ENCODE measurements at regions not wholly inside any gene's neighbourhood (a gene's known extent, or its start where the extent isn't known, plus 50 kb on each side); places are given as distances from the start of the nearest gene placed in this dataset.

- intact Hi-C loops (cut with DNase I; ENCODE audit: low total_unique reads) = no loop called here
- no peaks in the 10 kb centered on the region for H3K27me3 ChIP-seq
Measured at GRCh38 chr4:4642496-4643000, 100.7 kb upstream of the STX18 start.

DNA sequence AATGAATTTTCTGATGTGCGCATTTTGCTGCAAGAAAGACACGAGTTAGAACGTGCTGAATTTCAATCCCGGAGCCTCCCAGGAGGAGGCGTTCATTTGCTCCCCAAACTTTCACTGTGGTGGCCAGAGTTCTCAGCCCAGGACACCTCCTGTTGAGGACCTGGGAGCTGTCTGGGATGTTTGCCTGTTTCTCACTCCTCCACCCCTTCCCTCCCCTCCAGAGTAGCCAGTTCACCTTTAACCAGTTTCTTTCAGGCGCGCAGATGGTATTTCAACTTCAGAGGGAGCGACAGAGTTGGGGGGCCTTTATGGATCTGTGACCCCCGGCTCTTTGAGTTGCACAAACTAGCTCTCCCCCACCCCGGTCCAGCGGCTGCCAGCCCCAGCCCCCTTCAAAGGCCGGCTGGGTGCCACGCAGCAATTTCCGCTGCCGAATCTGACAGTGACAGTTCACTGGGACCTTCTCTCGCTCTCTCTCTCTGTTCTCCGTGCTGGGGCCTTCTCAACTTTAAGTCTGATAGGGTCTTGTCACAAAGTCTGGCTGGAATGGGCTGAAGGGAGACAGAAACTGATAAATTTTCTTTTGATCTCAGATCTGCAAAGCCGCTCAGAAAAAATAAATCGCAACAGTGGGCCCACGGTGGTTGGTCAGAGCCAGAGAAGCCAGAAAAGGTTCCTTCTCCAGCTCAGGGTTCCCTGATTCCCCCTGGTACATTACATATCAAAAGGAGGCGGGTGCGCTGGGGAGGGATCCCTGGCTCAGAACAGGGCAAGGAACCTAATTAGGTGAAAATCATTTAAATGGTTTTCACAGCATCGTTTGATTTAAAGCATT is 100.0 kb upstream of the STX18 start:
- no peaks in the 10 kb centered on the region for H3K4me1 ChIP-seq
- intact Hi-C loops (cut with DNase I; ENCODE audit: low total_unique reads) = no loop called here
- no peak for DNase-seq
- H3K4me3 ChIP-seq = no peak overlapping the region
- no peaks in the 10 kb centered on the region for H3K27me3 ChIP-seq
- no peak overlapping the region for H3K27ac ChIP-seq
- no peaks in the 10 kb centered on the region for H3K36me3 ChIP-seq
- TF ChIP-seq CTCF (IDR thresholded peaks at IDR 0.05) = no peak
- TF ChIP-seq POLR2A (IDR thresholded peaks at IDR 0.05) = no peak
- no peaks in the 10 kb centered on the region for H3K9me3 ChIP-seq

More at GRCh38 chr4:4642496-4643000, 100.7 kb upstream of the STX18 start:
- no peaks in the 10 kb centered on the region for H3K4me1 ChIP-seq
- no peak for DNase-seq
- TF ChIP-seq POLR2A (IDR thresholded peaks at IDR 0.05) = no peak
- TF ChIP-seq CTCF (IDR thresholded peaks at IDR 0.05) = no peak
- H3K36me3 ChIP-seq = no peaks in the 10 kb centered on the region
- no peaks in the 10 kb centered on the region for H3K9me3 ChIP-seq
- no peak overlapping the region for H3K4me3 ChIP-seq
- H3K27ac ChIP-seq = no peak overlapping the region

DNA sequence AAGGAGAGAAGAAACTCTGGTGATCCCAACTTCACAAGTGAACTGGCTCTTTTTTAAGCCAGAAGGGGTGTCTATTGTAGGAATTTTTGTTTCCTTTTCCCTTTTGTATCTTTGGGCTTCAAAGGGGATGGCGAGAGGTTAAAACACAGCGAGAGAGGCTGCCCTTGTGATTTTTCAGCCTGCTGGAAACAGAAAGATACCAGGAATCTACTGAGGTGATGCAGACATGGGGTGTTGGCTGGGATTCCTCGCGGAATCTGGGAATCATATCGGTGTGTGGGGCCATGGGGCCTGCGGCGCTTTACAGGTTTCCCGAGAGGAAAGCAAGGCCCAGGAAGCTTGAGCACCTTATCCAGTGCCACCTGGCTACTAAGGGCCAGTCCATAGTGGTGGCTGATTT is 99.4 kb upstream of the STX18 start:
- no peak for DNase-seq
- H3K36me3 ChIP-seq = no peaks in the 10 kb centered on the region

DNA sequence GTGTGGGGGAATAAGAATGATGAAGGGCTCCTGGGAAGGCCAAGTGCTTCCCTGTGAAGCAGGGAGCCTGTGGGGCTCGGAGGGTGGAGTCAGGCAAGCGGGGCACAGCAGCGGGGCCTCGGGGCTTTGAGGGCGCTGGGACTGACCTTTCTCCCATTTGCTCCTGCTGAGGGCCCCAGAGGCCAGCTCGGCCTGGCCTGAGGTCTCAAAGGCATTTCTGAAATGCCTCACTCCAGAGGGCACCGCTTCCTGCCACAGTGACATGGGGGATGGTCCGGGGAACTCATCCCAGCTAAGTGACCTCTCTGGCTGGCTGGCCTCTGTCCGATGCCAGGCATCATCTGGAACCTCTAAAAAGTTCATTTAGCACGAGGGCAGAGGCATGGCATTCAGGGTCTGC is 98.8 kb upstream of the STX18 start:
- H3K4me1 ChIP-seq = no peaks in the 10 kb centered on the region
- no peaks in the 10 kb centered on the region for H3K9me3 ChIP-seq
- no peak for DNase-seq
- no peaks in the 10 kb centered on the region for H3K27me3 ChIP-seq
- no peaks in the 10 kb centered on the region for H3K36me3 ChIP-seq
- intact Hi-C loops (cut with DNase I; ENCODE audit: low total_unique reads) = no loop called here
- no peak for TF ChIP-seq POLR2A (IDR thresholded peaks at IDR 0.05)
- no peak for TF ChIP-seq CTCF (IDR thresholded peaks at IDR 0.05)
- H3K27ac ChIP-seq = no peak overlapping the region
- no peak overlapping the region for H3K4me3 ChIP-seq

More for the DNA sequence above, 99.4 kb upstream of the STX18 start:
- intact Hi-C loops (cut with DNase I; ENCODE audit: low total_unique reads) = no loop called here
- H3K9me3 ChIP-seq = no peaks in the 10 kb centered on the region
- H3K4me1 ChIP-seq = no peaks in the 10 kb centered on the region
- TF ChIP-seq POLR2A (IDR thresholded peaks at IDR 0.05) = no peak
- TF ChIP-seq CTCF (IDR thresholded peaks at IDR 0.05) = no peak
- no peak overlapping the region for H3K27ac ChIP-seq
- no peak overlapping the region for H3K4me3 ChIP-seq
- H3K27me3 ChIP-seq = no peaks in the 10 kb centered on the region

DNA sequence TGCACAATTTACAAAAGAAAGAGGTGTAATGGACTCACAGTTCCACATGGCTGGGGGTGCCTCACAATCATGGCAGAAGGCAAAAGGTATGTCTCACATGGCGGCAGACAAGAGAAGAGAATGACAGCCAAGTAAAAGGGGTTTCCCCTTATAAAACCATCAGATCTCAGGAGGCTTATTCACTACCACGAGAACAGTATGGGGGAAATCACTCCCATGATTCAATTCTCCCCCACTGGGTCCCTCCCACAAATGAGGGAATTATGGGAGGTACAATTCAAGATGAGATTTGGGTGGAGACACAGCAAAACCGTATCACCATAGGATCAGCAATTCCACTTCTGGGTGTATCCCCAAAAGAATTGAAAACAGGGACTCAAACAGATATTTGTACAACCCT is 97.5 kb upstream of the STX18 start:
- intact Hi-C loops (cut with DNase I; ENCODE audit: low total_unique reads) = no loop called here
- no peak overlapping the region for H3K27ac ChIP-seq

More for the DNA sequence above, 97.5 kb upstream of the STX18 start:
- H3K27me3 ChIP-seq = no peaks in the 10 kb centered on the region
- no peaks in the 10 kb centered on the region for H3K36me3 ChIP-seq
- no peaks in the 10 kb centered on the region for H3K9me3 ChIP-seq
- H3K4me3 ChIP-seq = no peak overlapping the region
- no peak for DNase-seq
- TF ChIP-seq POLR2A (IDR thresholded peaks at IDR 0.05) (no peak), CTCF (IDR thresholded peaks at IDR 0.05) (no peak)
- H3K4me1 ChIP-seq = no peaks in the 10 kb centered on the region
